ENCODE measurements at regions not wholly inside any gene's neighbourhood (a gene's known extent, or its start where the extent isn't known, plus 50 kb on each side); places are given as distances from the start of the nearest gene placed in this dataset.

GRCh38 chr21:38081708-38082107, 165.5 kb upstream of the KCNJ6 start:
- ATAC-seq, result no peak
- RAD21 ChIA-PET (ENCODE audit: unreplicated experiment), result no interaction called here
- TF ChIP-seq ZSCAN29 (IDR thresholded peaks at IDR 0.05), result no peak
- TF ChIP-seq IRF4 (IDR thresholded peaks at IDR 0.05; ENCODE audit: low read depth, low read length), result no peak
- TF ChIP-seq ZNF24 (IDR thresholded peaks at IDR 0.05), result no peak
- no peak for TF ChIP-seq RAD21 (IDR thresholded peaks at IDR 0.05; ENCODE audit: insufficient read depth, low read depth, low read length)
- TF ChIP-seq POU2F2 (IDR thresholded peaks at IDR 0.05; ENCODE audit: borderline replicate concordance, low read depth, low read length), result no peak
- TF ChIP-seq WRNIP1 (IDR thresholded peaks at IDR 0.05; ENCODE audit: borderline replicate concordance, low read depth, low read length), result no peak
- TF ChIP-seq ZNF207 (IDR thresholded peaks at IDR 0.05; ENCODE audit: borderline replicate concordance), result no peak
- no peak for TF ChIP-seq HSF1 (IDR thresholded peaks at IDR 0.05; ENCODE audit: low read depth, low read length)
- TF ChIP-seq CHD1 (IDR thresholded peaks at IDR 0.05; ENCODE audit: low read depth, low read length), result no peak
- no peak for TF ChIP-seq RB1 (IDR thresholded peaks at IDR 0.05; ENCODE audit: borderline replicate concordance)
- TF ChIP-seq MLLT1 (IDR thresholded peaks at IDR 0.05), result no peak
- no peak for DNase-seq (ENCODE audit: low read depth, low spot score)
- SMC1A ChIA-PET (ENCODE audit: uncharacterized antibody, unreplicated experiment), result no interaction called here
- H3K4me2 ChIP-seq (ENCODE audit: control insufficient read depth, insufficient read depth), result no peak overlapping the region
- H3K79me2 ChIP-seq (ENCODE audit: control insufficient read depth, insufficient read depth, low read length), result no peaks in the 10 kb centered on the region
- no peaks in the 10 kb centered on the region; a peak in 1 of 4 replicates for H3K27me3 ChIP-seq (replicated peaks in 1 of 2; ENCODE audit: control insufficient read depth in 2 of 2, insufficient read depth in 2 of 2, low read length in 1 of 2)
- CTCF ChIA-PET, result no interaction called here
- no peak for FAIRE-seq
- intact Hi-C loops (cut with micrococcal nuclease; ENCODE audit: unreplicated experiment), result no loop called here
- no peaks in the 10 kb centered on the region for H3K4me1 ChIP-seq (ENCODE audit: control insufficient read depth, insufficient read depth, low read length)
- H3K4me3 ChIP-seq, result no peak overlapping the region
- no peaks in the 10 kb centered on the region for H3K9me3 ChIP-seq (replicated peaks; ENCODE audit: control insufficient read depth, insufficient read depth, low read length)
- in situ Hi-C loops (cut with MboI), result no loop called here
- H2AFZ ChIP-seq (ENCODE audit: control insufficient read depth, low read depth, low read length), result no peak overlapping the region
- H4K20me1 ChIP-seq (ENCODE audit: control insufficient read depth, insufficient read depth), result no peaks in the 10 kb centered on the region
- H3K36me3 ChIP-seq (ENCODE audit: control insufficient read depth in 2 of 2, insufficient read depth in 2 of 2, low read length in 1 of 2), result no peaks in the 10 kb centered on the region
- no TSS peak for BruUV-seq (replicated peaks)
- no peak overlapping the region for H3K27ac ChIP-seq (ENCODE audit: control insufficient read depth, insufficient read depth)
- no peak overlapping the region for H3K9ac ChIP-seq (ENCODE audit: control insufficient read depth, insufficient read depth, low read length)
- WGBS (ENCODE audit: insufficient coverage, insufficient replicate concordance, low lambda C conversion rate, missing lambda C conversion rate), result 33% methylated on average over 9 of the region's 9 CpGs
- POLR2A ChIA-PET, result no interaction called here
